A549 (cell line): ENCODE measurements at regions not wholly inside any gene's neighbourhood (a gene's known extent, or its start where the extent isn't known, plus 50 kb on each side); places are given as distances from the start of the nearest gene placed in this dataset.

ENCODE experiments used
- EHF ChIP-seq: fragments of 250-450 bp; sonication (Bioruptor Pico); IDR thresholded peaks from 2 replicates; pipeline ENCODE4 v1.5.0; 2020; ENCODE audit warnings: mild to moderate bottlenecking
- HDAC2 ChIP-seq: fragments of 200-600 bp; sonication (generic); IDR thresholded peaks from 2 replicates; pipeline ENCODE4 v1.6.1; 2016
- KDM5A ChIP-seq: fragments of 200-600 bp; sonication (generic); IDR thresholded peaks from 2 replicates; pipeline ENCODE4 v1.6.1; 2016; ENCODE audit warnings: antibody characterized with exemption, mild to moderate bottlenecking
- MAZ ChIP-seq: fragments of 150-350 bp; IDR thresholded peaks from 2 replicates; pipeline ENCODE4 v1.6.1; 2014; ENCODE audit warnings: antibody characterized with exemption, low read depth, low read length, borderline replicate concordance
- MYC ChIP-seq: IDR thresholded peaks from 2 replicates; pipeline ENCODE4 v1.6.1; 2012; ENCODE audit warnings: mild to moderate bottlenecking, inconsistent platforms, low read length, improper control_type of control experiment, borderline replicate concordance
- NR3C1 ChIP-seq: fragments of >200 bp; sonication (Bioruptor Twin); formaldehyde crosslinking; IDR thresholded peaks from 3 replicates; pipeline ENCODE4 v1.6.1; 2017
- POLR2A ChIP-seq: IDR thresholded peaks from 2 replicates; pipeline ENCODE4 v1.6.1; 2012; ENCODE audit warnings: mild to moderate bottlenecking, low read length
- RAD21 ChIP-seq, 2 experiments: fragments of >200 bp in 1 of 2; sonication (Bioruptor Twin) in 1 of 2; formaldehyde crosslinking in 1 of 2; IDR thresholded peaks in 1 of 2; conservative IDR thresholded peaks in 1 of 2; 2 replicates in 1 of 2; 3 replicates in 1 of 2; pipeline ENCODE4 v1.6.1; 2012 to 2018; ENCODE audit warnings: inconsistent platforms in 1 of 2
- ZFP36 ChIP-seq: fragments of 450-650 bp; IDR thresholded peaks from 2 replicates; pipeline ENCODE4 v1.6.1; 2014; ENCODE audit warnings: borderline replicate concordance; ENCODE audit not compliant: partially characterized antibody
- TF ChIP-seq, protein P1 (sequence below): fragments of >200 bp; sonication (Bioruptor Twin); formaldehyde crosslinking; IDR thresholded peaks from 3 replicates; pipeline ENCODE4 v1.5.1; 2016
- TF ChIP-seq, protein P2 (sequence below): fragments of 200-600 bp; sonication (generic); IDR thresholded peaks from 2 replicates; pipeline ENCODE4 v1.6.1; 2016; ENCODE audit warnings: antibody characterized with exemption, mild to moderate bottlenecking, moderate library complexity

DNA sequence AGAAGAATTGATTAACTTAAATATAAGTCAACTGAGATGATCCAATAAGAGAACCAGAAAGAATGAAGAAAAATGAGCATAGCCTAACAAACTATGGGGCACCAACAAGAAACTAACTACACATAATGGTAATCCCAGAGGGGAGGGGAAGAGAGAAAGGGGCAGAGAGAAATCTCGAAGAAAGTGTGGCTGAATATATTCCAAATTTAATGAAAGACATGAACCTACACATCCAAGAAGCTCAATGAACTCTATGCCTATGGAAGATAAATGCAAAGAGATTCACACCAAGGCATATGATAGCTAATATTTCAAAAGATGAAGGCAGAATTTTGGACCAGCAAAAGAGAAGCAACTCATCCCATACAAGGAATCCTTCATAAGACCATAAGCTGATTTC, 649.2 kb downstream of the ZEB2 start:
- TF ChIP-seq, protein P1, sequence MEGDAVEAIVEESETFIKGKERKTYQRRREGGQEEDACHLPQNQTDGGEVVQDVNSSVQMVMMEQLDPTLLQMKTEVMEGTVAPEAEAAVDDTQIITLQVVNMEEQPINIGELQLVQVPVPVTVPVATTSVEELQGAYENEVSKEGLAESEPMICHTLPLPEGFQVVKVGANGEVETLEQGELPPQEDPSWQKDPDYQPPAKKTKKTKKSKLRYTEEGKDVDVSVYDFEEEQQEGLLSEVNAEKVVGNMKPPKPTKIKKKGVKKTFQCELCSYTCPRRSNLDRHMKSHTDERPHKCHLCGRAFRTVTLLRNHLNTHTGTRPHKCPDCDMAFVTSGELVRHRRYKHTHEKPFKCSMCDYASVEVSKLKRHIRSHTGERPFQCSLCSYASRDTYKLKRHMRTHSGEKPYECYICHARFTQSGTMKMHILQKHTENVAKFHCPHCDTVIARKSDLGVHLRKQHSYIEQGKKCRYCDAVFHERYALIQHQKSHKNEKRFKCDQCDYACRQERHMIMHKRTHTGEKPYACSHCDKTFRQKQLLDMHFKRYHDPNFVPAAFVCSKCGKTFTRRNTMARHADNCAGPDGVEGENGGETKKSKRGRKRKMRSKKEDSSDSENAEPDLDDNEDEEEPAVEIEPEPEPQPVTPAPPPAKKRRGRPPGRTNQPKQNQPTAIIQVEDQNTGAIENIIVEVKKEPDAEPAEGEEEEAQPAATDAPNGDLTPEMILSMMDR, result no peak
- TF ChIP-seq NR3C1 (no peak), MYC (no peak), ZFP36 (no peak), POLR2A (no peak), EHF (no peak), KDM5A (no peak), HDAC2 (no peak), RAD21 (conservative IDR thresholded peaks at IDR 0.05 in 1 of 2, IDR thresholded peaks at IDR 0.05 in 1 of 2) (no peak), MAZ (no peak)
- TF ChIP-seq, protein P2, sequence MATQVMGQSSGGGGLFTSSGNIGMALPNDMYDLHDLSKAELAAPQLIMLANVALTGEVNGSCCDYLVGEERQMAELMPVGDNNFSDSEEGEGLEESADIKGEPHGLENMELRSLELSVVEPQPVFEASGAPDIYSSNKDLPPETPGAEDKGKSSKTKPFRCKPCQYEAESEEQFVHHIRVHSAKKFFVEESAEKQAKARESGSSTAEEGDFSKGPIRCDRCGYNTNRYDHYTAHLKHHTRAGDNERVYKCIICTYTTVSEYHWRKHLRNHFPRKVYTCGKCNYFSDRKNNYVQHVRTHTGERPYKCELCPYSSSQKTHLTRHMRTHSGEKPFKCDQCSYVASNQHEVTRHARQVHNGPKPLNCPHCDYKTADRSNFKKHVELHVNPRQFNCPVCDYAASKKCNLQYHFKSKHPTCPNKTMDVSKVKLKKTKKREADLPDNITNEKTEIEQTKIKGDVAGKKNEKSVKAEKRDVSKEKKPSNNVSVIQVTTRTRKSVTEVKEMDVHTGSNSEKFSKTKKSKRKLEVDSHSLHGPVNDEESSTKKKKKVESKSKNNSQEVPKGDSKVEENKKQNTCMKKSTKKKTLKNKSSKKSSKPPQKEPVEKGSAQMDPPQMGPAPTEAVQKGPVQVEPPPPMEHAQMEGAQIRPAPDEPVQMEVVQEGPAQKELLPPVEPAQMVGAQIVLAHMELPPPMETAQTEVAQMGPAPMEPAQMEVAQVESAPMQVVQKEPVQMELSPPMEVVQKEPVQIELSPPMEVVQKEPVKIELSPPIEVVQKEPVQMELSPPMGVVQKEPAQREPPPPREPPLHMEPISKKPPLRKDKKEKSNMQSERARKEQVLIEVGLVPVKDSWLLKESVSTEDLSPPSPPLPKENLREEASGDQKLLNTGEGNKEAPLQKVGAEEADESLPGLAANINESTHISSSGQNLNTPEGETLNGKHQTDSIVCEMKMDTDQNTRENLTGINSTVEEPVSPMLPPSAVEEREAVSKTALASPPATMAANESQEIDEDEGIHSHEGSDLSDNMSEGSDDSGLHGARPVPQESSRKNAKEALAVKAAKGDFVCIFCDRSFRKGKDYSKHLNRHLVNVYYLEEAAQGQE, result no peak
